GM18861 (cell line): ENCODE measurements at regions not wholly inside any gene's neighbourhood (a gene's known extent, or its start where the extent isn't known, plus 50 kb on each side); places are given as distances from the start of the nearest gene placed in this dataset.
"Not testable (repeated sequence)": the region's sequence is repeated elsewhere in the genome, so short reads cannot be mapped to it uniquely, and the experiment has no call there.

Experiments used
- ATAC-seq: cut with Tn5 transposase; IDR thresholded peaks from one replicate; pipeline ENCODE4 v1.9.1; 2021; ENCODE audit not compliant: unreplicated experiment

- ATAC-seq = no peak
Measured at GRCh38 chr11:91091563-91091962, 868.7 kb upstream of the CHORDC1 start.

GRCh38 chr11:91086028-91086427, 863.2 kb upstream of the CHORDC1 start:
- no peak for ATAC-seq

- no peak for ATAC-seq
Measured at GRCh38 chr11:91082255-91082654, 859.4 kb upstream of the CHORDC1 start.

GRCh38 chr11:91081440-91082043, 858.7 kb upstream of the CHORDC1 start:
- ATAC-seq = no peak

GRCh38 chr11:91078221-91078620, 855.4 kb upstream of the CHORDC1 start:
- no peak for ATAC-seq

- no peak for ATAC-seq
Measured at GRCh38 chr11:91075032-91075695, 852.3 kb upstream of the CHORDC1 start.

- ATAC-seq = no peak
Measured at GRCh38 chr11:91067666-91068065, 844.8 kb upstream of the CHORDC1 start.

- no peak for ATAC-seq
Measured at GRCh38 chr11:91066456-91067047, 843.7 kb upstream of the CHORDC1 start.

GRCh38 chr11:91063399-91063798, 840.5 kb upstream of the CHORDC1 start:
- not testable (repeated sequence) for ATAC-seq

GRCh38 chr11:91047882-91048281, 825.0 kb upstream of the CHORDC1 start:
- ATAC-seq = no peak

- ATAC-seq = no peak
Measured at GRCh38 chr11:91046261-91046660, 823.4 kb upstream of the CHORDC1 start.

GRCh38 chr11:91041626-91042025, 818.8 kb upstream of the CHORDC1 start:
- ATAC-seq = no peak

GRCh38 chr11:91023731-91024130, 800.9 kb upstream of the CHORDC1 start:
- no peak for ATAC-seq

GRCh38 chr11:91011503-91011902, 788.7 kb upstream of the CHORDC1 start:
- no peak for ATAC-seq

- no peak for ATAC-seq
Measured at GRCh38 chr11:91005458-91005857, 782.6 kb upstream of the CHORDC1 start.

- ATAC-seq = no peak
Measured at GRCh38 chr11:90997241-90997640, 774.4 kb upstream of the CHORDC1 start.

GRCh38 chr11:90972159-90972558, 749.3 kb upstream of the CHORDC1 start:
- ATAC-seq = not testable (repeated sequence)

- ATAC-seq = no peak
Measured at GRCh38 chr11:90947930-90948329, 725.1 kb upstream of the CHORDC1 start.

- no peak for ATAC-seq
Measured at GRCh38 chr11:90930252-90930651, 707.4 kb upstream of the CHORDC1 start.

GRCh38 chr11:90919332-90919731, 696.5 kb upstream of the CHORDC1 start:
- ATAC-seq = no peak

- ATAC-seq = no peak
Measured at GRCh38 chr11:90916706-90917105, 693.9 kb upstream of the CHORDC1 start.

- ATAC-seq = no peak
Measured at GRCh38 chr11:90913131-90913668, 690.4 kb upstream of the CHORDC1 start.
